Naive thymus-derived CD8-positive, alpha-beta T cell (primary cell): ENCODE measurements at regions not wholly inside any gene's neighbourhood (a gene's known extent, or its start where the extent isn't known, plus 50 kb on each side); places are given as distances from the start of the nearest gene placed in this dataset. TPM values are rescaled to one million over a fixed set of nuclear protein-coding genes. Genes with fewer than 3 reads are reported as not detected.
"Not testable (repeated sequence)": the region's sequence is repeated elsewhere in the genome, so short reads cannot be mapped to it uniquely, and the experiment has no call there.

Experiments
- ATAC-seq, 2 donors: fragments of 150-1000 bp; cut with Tn5 transposase in 1 of 2; sonication (Bioruptor Pico), chemical (Tn5 transposase) in 1 of 2; 1 replicate in 1 of 2; 2 replicates in 1 of 2; pipeline ENCODE4 v1.10.0; 2021; ENCODE audit warnings: mild to moderate bottlenecking in 2 of 2, moderate library complexity in 2 of 2
- POLR2A ChIA-PET: fragments of 350-600 bp; sonication (Branson Sonifier 250); formaldehyde crosslinking; loops from one replicate; lab custom pipeline; 2021; ENCODE audit warnings: antibody characterized with exemption; lab: Charles Lee
- DNase-seq, 10 donors: peaks; one replicate each; pipeline versions ENCODE4 v3.0.0 to v3.0.0-alpha.2; 2020 to 2022
- H3K27ac Mint-ChIP-seq, 10 donors: one replicate each; pipeline ENCODE4 v1.8.0; 2020 to 2022; ENCODE audit warnings: mild to moderate bottlenecking in 10 of 10, mixed read lengths in 10 of 10, moderate library complexity in 4 of 10, inconsistent platforms in 1 of 10
- H3K27me3 Mint-ChIP-seq, 5 donors: one replicate each; pipeline ENCODE4 v1.8.0; 2021 to 2022; ENCODE audit warnings: mixed read lengths in 5 of 5
- H3K36me3 Mint-ChIP-seq, 3 donors: one replicate each; pipeline ENCODE4 v1.8.0; 2020 to 2022; ENCODE audit warnings: mixed read lengths in 3 of 3, mild to moderate bottlenecking in 2 of 3, inconsistent platforms in 1 of 3
- H3K4me1 Mint-ChIP-seq, 4 donors: one replicate each; pipeline ENCODE4 v1.8.0; 2021 to 2022; ENCODE audit warnings: mixed read lengths in 4 of 4
- H3K4me3 Mint-ChIP-seq, 10 donors: one replicate each; pipeline ENCODE4 v1.8.0; 2020 to 2022; ENCODE audit warnings: mild to moderate bottlenecking in 10 of 10, mixed read lengths in 10 of 10, moderate library complexity in 6 of 10, inconsistent platforms in 1 of 10
- H3K9me3 Mint-ChIP-seq, 9 donors: one replicate each; pipeline ENCODE4 v1.8.0; 2020 to 2022; ENCODE audit warnings: mixed read lengths in 9 of 9, mild to moderate bottlenecking in 3 of 9, inconsistent platforms in 1 of 9, moderate library complexity in 1 of 9
- microRNA-seq: library from miRNA; unstranded; fragments of <30 nt; microRNA quantifications from one replicate; pipeline ENCODE4 v1.2.0, GENCODE V29; 2022; ENCODE audit warnings: borderline microRNAs expressed

DNA sequence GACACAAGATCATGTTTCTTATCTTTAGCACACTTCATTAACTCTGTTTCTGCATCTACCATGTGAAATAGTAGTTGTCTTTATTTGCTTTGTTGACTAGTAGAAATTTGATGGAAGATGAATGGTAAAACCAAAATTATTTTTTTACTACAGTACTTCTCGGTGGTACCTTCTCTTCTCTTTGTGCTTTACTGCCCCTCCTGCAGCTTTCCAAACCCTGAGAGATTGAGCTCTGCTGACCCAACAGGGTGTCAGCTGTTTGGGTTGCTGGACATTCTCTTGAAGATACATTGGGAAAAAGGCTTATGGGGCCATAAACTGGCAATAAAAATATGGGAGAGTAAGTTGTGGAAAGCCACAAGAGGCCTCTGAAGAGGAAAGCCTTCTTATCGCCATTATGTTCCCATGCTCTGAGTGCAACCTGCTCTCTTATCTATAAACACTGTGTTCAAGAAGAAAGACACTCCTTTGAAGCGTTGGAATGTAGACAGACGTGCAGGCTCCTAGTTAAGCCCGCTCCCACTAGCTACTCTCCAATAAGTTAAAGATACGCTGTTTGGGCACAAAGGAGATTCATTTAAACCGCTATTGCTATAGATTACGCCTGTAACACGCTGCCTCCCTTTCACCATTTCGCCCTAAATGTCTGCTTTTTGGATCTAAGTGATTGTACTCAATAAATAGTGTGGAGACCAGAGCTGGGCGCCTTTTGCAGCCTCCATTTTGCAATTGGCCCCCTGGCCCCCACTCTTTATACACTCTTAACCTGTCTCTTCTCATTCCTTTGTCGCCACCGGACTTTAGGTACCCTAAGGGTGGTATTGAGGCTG, 60.1 kb upstream of the PRSS16 start:
- ATAC-seq, result no peak
- Mint-ChIP-seq H3K4me1 (peaks cover 8 to 17% (median 16%) of the 10 kb centered on the region in 4 donors), H3K36me3 (no peaks in the 10 kb centered on the region), H3K27me3 (peaks cover 0 to 3% (median 0%) of the 10 kb centered on the region in 5 donors), H3K9me3 (no peaks in the 10 kb centered on the region), H3K27ac (peak overlapping the region in 8 of 10 donors; percentile 47 to 85 (median 66)), H3K4me3 (peak overlapping the region; percentile 89 to 99 (median 93))
- no peak for DNase-seq
- POLR2A ChIA-PET, result interaction anchor here (0.6 to 2.1 kb wide), 5 partner anchors 10 to 707 kb away, joined by 3 to 10 read pairs (median 5); a partner anchor contains a TSS

DNA sequence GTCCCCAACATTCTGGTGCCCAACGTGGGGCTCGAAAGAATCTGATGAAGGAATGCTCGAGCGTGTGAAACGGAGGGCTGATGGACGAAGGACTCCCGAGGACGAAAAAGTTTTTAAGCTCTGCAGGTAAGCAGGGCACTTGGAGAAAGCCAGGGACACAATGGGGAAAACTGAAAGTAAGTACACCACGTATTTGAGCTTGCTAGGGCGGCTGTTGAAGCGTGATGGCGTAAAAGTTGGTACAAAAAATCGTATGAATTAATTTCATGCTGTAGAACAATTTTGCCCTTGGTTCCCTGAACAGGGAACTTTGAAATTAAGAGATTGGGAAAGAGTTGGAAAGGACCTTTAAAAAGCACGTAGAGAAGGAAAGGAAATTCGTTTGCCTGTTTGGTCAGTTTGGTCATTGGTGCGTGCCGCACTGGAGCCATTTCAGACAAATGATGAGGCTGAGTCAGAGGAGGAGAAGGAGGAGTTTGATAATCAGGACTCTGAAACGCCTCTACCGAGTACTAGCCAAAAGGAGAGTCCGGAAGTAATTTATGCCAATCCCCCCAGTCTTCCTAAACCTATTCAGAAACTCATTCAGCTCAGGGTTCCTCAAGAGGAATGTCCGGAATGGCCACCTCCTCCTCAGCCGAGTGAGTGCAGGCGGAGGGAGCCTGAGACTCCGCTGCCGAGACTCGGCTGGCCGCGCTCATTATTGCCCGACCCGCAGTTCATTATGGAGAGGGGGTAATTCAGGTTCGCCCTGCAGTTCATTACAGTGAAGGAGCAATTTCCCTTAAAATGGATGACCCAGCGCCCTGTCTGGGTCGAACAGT, 59.2 kb upstream of the PRSS16 start:
- peaks cover 0 to 3% (median 0%) of the 10 kb centered on the region in 5 donors for H3K27me3 Mint-ChIP-seq
- DNase-seq (peak in 5 of 10 donors; percentile 1 to 30 (median 19)), ATAC-seq (peak; percentile 77 to 87)
- peaks cover 8 to 17% (median 16%) of the 10 kb centered on the region in 4 donors for H3K4me1 Mint-ChIP-seq
- POLR2A ChIA-PET, result interaction anchor here (0.8 to 2.1 kb wide), 4 partner anchors 11 to 706 kb away, joined by 3 to 10 read pairs (median 5); a partner anchor contains a TSS
- H3K27ac Mint-ChIP-seq, result peak overlapping the region; percentile 6 to 85 (median 62)
- no peaks in the 10 kb centered on the region for H3K36me3 Mint-ChIP-seq
- no peaks in the 10 kb centered on the region for H3K9me3 Mint-ChIP-seq
- H3K4me3 Mint-ChIP-seq, result peak overlapping the region; percentile 89 to 99 (median 93)

DNA sequence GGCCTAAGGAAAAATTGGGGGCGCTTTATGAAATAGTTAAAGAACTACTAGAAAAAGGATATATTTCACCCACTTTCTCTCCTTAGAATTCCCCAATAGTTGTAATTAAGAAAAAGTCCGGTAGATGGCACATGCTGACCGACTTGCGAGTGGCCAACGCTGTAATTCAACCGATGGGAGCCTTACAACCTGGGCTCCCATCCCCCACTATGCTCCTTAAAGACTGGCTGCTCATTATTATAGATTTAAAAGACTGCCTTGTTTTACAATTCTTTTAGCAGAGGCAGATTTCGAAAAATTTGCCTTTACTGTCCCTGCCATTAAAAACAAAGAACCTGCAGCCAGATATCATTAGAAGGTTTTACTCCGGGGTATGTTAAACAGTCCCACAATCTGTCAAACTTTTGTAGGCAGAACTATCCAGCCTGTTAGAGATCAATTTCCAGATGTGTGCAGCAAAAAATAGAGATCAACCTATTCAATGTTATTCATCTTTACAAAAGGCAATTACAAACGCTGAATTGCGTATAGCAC, 58.5 kb upstream of the PRSS16 start:
- POLR2A ChIA-PET, result interaction anchor here (1.1 kb wide), 1 partner anchor 706 kb away, joined by 3 read pairs; no protein-coding TSS in a partner anchor
- ATAC-seq (peak; percentile 72 to 79), DNase-seq (peak in 9 of 10 donors; percentile 26 to 72 (median 47))
- Mint-ChIP-seq H3K36me3 (no peaks in the 10 kb centered on the region), H3K27me3 (peaks cover 0 to 3% (median 0%) of the 10 kb centered on the region in 5 donors), H3K9me3 (no peaks in the 10 kb centered on the region), H3K4me1 (peaks cover 8 to 17% (median 16%) of the 10 kb centered on the region in 4 donors), H3K4me3 (peak overlapping the region; percentile 89 to 99 (median 93)), H3K27ac (peak overlapping the region in 9 of 10 donors; percentile 24 to 85 (median 63))

DNA sequence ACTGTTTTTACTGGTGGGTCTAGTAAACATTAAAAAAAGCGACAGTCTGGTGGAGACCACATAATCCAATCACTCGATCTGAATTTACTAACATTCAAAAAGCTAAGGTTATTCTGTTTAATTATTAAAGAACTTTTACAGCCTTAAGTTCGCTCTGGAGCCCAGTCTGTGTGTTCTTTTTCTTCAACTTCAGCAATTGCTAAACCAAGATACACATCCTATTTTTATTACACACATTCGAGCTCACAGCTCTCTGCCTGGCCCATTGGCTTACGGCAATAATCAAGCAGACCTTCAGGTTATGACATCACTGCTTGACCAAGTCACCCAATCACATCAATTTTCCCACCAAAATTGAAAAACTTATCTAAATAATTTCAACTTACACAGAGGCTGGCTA, 57.4 kb upstream of the PRSS16 start:
- peaks cover 0 to 3% (median 1%) of the 10 kb centered on the region in 5 donors for H3K27me3 Mint-ChIP-seq

DNA sequence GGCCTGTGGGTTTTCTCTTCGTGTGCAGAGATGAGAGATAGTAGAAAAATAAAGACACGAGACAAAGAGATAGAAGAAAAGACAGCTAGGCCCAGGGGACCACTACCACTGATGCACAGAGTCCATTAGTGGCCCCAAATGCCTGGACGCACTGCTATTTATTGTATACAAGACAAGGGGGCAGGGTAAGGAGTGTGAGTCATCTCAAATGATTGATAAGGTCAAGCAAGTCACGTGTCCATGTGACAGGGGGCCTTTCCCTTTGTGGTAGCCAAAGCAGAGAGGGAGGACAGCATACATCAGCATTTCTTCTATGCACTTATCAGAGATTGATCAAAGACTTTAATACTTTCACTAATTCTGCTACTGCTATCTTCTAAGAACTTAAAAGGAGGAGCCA, 53.0 kb upstream of the PRSS16 start:
- H3K4me1 Mint-ChIP-seq, H3K4me3 Mint-ChIP-seq, DNase-seq, H3K27ac Mint-ChIP-seq, H3K36me3 Mint-ChIP-seq, ATAC-seq, H3K9me3 Mint-ChIP-seq, POLR2A ChIA-PET: not testable (repeated sequence)
- peaks cover 2 to 11% (median 7%) of the 10 kb centered on the region in 5 donors for H3K27me3 Mint-ChIP-seq

More for the DNA sequence above, 57.4 kb upstream of the PRSS16 start:
- POLR2A ChIA-PET, result no interaction called here
- no peaks in the 10 kb centered on the region for H3K36me3 Mint-ChIP-seq
- peaks cover 8 to 17% (median 16%) of the 10 kb centered on the region in 4 donors for H3K4me1 Mint-ChIP-seq
- no peaks in the 10 kb centered on the region for H3K9me3 Mint-ChIP-seq
- H3K27ac Mint-ChIP-seq, result no peak overlapping the region
- H3K4me3 Mint-ChIP-seq, result no peak overlapping the region
- no peak for DNase-seq
- ATAC-seq, result no peak

DNA sequence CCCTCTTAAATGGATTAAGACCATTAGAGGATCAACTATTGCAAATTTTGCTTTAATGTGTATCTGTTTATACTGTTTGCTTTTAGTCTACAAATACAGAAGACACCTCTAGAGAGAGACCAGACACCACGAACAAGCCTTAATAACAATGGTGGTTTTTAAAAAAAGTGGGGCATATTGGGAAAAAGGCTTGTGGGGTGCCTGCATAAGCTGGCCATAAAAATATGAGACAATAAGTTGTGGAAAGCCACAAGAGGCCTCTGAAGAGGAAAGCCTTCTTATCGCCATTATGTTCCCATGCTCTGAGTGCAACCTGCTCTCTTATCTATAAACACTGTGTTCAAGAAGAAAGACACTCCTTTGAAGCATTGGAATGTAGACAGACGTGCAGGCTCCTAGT, 52.0 kb upstream of the PRSS16 start:
- H3K4me3 Mint-ChIP-seq, H3K27ac Mint-ChIP-seq, H3K36me3 Mint-ChIP-seq, ATAC-seq, POLR2A ChIA-PET, H3K9me3 Mint-ChIP-seq, H3K4me1 Mint-ChIP-seq, DNase-seq: not testable (repeated sequence)
- H3K27me3 Mint-ChIP-seq, result peaks cover 3 to 13% (median 9%) of the 10 kb centered on the region in 5 donors

Small RNA genes lying in the stretch of these regions (microRNA-seq; reads per million reads assigned to microRNA genes)
- not detected for gene MIR3143
